GM12891 (cell line): ENCODE measurements at regions not wholly inside any gene's neighbourhood (a gene's known extent, or its start where the extent isn't known, plus 50 kb on each side); places are given as distances from the start of the nearest gene placed in this dataset.
"Not testable (repeated sequence)": the region's sequence is repeated elsewhere in the genome, so short reads cannot be mapped to it uniquely, and the experiment has no call there.

Source experiments
- DNase-seq: peaks from one replicate; pipeline ENCODE4 v3.0.0; 2011; ENCODE audit warnings: low spot score; ENCODE audit not compliant: insufficient read length
- FAIRE-seq: peaks from 2 replicates; lab custom pipeline; 2011; peaks lifted over from hg19 to GRCh38; lab: Jason Lieb, UNC
- PAX5 ChIP-seq: IDR thresholded peaks from 2 replicates; pipeline ENCODE4 v1.6.1; 2011; ENCODE audit warnings: low read length, moderate library complexity, mild to moderate bottlenecking; ENCODE audit not compliant: insufficient read depth, severe bottlenecking
- POLR2A ChIP-seq: IDR thresholded peaks from 2 replicates; pipeline ENCODE4 v1.6.1; 2011; ENCODE audit warnings: low read depth, low read length, control low read depth
- POLR2AphosphoS5 ChIP-seq: IDR thresholded peaks from 2 replicates; pipeline ENCODE4 v1.6.1; 2011; ENCODE audit warnings: low read depth, low read length, control low read depth
- POU2F2 ChIP-seq: IDR thresholded peaks from 2 replicates; pipeline ENCODE4 v1.6.1; 2011; ENCODE audit warnings: low read depth, mild to moderate bottlenecking, control low read depth, low read length, moderate library complexity
- SPI1 ChIP-seq: IDR thresholded peaks from 2 replicates; pipeline ENCODE4 v1.6.1; 2011; ENCODE audit warnings: low read depth, low read length, control low read depth
- TAF1 ChIP-seq: IDR thresholded peaks from 2 replicates; pipeline ENCODE4 v1.6.1; 2011; ENCODE audit warnings: low read depth, low read length, control low read depth

GRCh38 chr12:90546511-90546910 is 408.5 kb downstream of the CCER1 start:
- DNase-seq: no peak
- no peak for FAIRE-seq
- TF ChIP-seq POU2F2 (no peak), POLR2A (no peak), TAF1 (no peak), POLR2AphosphoS5 (no peak), PAX5 (no peak), SPI1 (no peak)

- no peak for FAIRE-seq
- no peak for DNase-seq
- TF ChIP-seq POLR2A (no peak), PAX5 (no peak)
Measured at GRCh38 chr12:90543841-90544240, 411.1 kb downstream of the CCER1 start.

- DNase-seq: no peak
- no peak for FAIRE-seq
- TF ChIP-seq SPI1 (no peak), TAF1 (no peak), POU2F2 (no peak), POLR2A (no peak), POLR2AphosphoS5 (no peak), PAX5 (no peak)
Measured at GRCh38 chr12:90543374-90543773, 411.6 kb downstream of the CCER1 start.

GRCh38 chr12:90542852-90543251 is 412.1 kb downstream of the CCER1 start:
- not testable (repeated sequence) for DNase-seq, FAIRE-seq

- DNase-seq, FAIRE-seq: not testable (repeated sequence)
Measured at GRCh38 chr12:90533828-90534227, 421.1 kb downstream of the CCER1 start.

- TF ChIP-seq TAF1 (no peak), POLR2AphosphoS5 (no peak), POU2F2 (no peak), POLR2A (no peak), PAX5 (no peak), SPI1 (no peak)
- DNase-seq (no peak), FAIRE-seq (no peak)
Measured at GRCh38 chr12:90520002-90520734, 434.8 kb downstream of the CCER1 start.

GRCh38 chr12:90519285-90519684 is 435.7 kb downstream of the CCER1 start:
- TF ChIP-seq POLR2A (no peak), POLR2AphosphoS5 (no peak), POU2F2 (no peak), PAX5 (no peak), TAF1 (no peak), SPI1 (no peak)
- DNase-seq: no peak
- FAIRE-seq: no peak

- TF ChIP-seq TAF1 (no peak), POU2F2 (no peak)
- DNase-seq (no peak), FAIRE-seq (peak; percentile 45)
Measured at GRCh38 chr12:90515199-90516175, 439.5 kb downstream of the CCER1 start.

- FAIRE-seq: no peak
Measured at GRCh38 chr12:90514325-90514724, 440.7 kb downstream of the CCER1 start.

GRCh38 chr12:90512518-90512917 is 442.5 kb downstream of the CCER1 start:
- FAIRE-seq (no peak), DNase-seq (no peak)
- TF ChIP-seq SPI1 (no peak), POU2F2 (no peak), PAX5 (no peak), TAF1 (no peak), POLR2A (no peak), POLR2AphosphoS5 (no peak)

More at GRCh38 chr12:90514325-90514724, 440.7 kb downstream of the CCER1 start:
- TF ChIP-seq POLR2A (no peak), PAX5 (no peak)
- DNase-seq: no peak
